RPMI8226 (cell line): ENCODE measurements at regions not wholly inside any gene's neighbourhood (a gene's known extent, or its start where the extent isn't known, plus 50 kb on each side); places are given as distances from the start of the nearest gene placed in this dataset.
"Not testable (repeated sequence)": the region's sequence is repeated elsewhere in the genome, so short reads cannot be mapped to it uniquely, and the experiment has no call there.

Experiments used
- DNase-seq: peaks from one replicate; pipeline ENCODE4 v3.0.0-alpha.2; 2015

GRCh38 chr15:62413786-62414185 lies 248.7 kb upstream of the C2CD4B start:
- no peak for DNase-seq

DNA sequence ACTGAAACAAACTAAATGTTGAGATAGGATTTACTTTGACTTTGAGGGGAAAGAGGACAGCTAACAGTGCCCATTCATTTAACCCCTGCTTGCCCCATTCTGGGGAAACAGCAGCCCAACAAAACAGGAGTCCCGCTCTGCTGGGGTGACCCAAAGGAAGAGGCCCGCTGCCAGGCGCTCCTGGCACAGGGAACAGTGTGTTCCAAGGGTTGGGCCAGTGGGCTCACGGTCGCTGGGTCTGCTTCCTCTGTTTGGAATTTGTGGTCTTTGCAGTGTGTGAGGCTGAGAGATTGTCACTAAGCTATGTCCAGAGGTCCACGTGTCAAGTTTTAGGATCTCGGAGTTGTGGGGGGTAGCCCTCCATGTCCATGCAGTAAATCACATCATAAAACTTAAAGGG lies 250.4 kb upstream of the C2CD4B start:
- DNase-seq = no peak

DNA sequence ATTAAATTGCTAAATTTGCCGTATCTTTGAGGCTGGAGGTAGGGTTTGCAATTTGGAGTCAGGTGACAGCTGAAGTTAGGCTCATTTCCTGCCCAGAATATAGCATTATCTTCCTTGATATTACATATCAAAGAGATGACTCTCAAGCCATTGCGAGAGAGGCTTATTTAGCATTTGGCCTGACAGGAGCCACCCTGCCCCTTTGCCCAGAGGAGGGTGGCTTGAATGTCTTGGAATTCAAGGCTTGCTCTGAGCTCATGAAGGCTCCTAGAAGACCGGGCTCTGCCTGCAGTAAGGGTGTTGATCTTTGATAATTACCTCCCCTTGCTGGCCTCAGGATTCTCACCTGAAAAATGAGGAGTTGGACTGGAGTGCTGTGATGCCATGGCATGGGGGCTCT lies 251.4 kb upstream of the C2CD4B start:
- no peak for DNase-seq

DNA sequence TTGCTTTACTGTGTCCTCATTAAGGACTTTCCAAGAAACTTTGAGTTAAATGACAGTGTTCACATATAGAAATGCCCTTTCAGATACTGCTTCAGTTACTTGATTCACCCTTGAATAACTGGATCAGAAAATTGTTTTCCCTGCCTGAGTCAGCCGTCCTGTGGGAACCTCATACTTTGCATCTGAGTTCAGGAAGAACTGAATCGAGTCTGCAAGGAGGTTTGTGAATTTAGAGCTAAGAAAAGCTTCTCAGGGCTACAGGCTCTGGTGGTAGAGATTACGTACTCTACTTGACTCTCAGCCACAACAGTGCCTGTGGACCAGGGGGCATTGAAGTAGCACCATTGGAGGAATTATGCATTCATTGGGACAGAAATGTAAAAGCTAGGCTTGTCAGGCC lies 252.4 kb upstream of the C2CD4B start:
- no peak for DNase-seq

DNA sequence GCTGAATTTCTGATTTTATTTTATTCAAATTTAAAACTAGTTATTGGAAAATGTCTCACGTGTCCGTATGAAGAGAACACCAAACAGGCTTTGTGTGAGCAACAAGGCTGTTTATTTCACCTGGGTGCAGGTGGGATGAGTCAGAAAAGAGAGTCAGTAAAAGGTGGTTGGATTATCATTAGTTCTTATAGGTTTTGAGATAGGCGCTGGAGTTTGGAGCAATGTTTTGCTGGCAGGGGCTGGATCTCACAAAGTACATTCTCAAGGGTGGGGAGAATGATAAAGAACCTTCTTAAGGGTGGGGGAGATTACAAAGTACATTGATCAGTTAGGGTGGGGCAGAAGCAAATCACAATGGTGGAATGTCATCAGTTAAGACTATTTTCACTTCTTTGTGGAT lies 253.4 kb upstream of the C2CD4B start:
- not testable (repeated sequence) for DNase-seq

DNA sequence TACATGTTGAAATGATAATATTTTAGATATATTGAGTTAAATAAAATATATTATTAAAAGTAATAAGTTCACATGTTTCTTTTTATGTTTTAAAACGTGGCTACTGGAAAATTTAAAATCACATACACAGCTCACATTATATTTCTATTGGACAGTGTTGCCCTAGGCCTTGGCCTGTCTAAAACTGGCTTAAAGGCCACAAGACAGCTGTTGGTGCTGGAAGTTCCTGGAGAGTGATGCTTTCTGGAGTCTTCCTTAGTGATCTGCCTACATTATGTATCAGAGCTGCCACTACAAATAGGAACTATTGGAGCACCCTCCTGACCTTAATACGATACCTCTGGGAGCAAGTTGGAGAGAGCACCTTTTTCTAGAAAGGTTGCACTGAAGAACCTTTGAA lies 254.1 kb upstream of the C2CD4B start:
- no peak for DNase-seq

DNA sequence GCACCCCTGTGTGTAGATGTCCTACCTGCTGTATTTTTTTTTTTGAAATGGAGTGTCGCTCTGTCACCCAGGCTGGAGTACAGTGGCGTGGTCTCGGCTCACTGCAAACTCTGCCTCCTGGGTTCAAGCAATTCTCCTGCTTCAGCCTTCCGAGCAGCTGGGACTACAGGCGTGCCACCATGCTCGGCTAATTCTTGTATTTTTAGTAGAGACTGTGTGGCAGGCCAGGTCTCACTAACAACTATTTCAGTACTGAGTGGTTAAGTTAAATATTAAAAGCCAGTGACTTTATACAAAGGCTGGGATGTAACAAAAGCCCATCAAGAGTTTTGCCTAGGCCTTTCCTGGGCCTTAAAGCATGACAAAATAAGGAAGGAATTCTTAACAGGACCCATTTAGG lies 255.3 kb upstream of the C2CD4B start:
- DNase-seq = not testable (repeated sequence)

GRCh38 chr15:62421289-62421688 lies 256.2 kb upstream of the C2CD4B start:
- no peak for DNase-seq

- DNase-seq = no peak
These were observed 261.4 kb upstream of the C2CD4B start for GRCh38 chr15:62426387-62426956.

- DNase-seq = no peak
These were observed 263.2 kb upstream of the C2CD4B start for GRCh38 chr15:62428259-62428658.

DNA sequence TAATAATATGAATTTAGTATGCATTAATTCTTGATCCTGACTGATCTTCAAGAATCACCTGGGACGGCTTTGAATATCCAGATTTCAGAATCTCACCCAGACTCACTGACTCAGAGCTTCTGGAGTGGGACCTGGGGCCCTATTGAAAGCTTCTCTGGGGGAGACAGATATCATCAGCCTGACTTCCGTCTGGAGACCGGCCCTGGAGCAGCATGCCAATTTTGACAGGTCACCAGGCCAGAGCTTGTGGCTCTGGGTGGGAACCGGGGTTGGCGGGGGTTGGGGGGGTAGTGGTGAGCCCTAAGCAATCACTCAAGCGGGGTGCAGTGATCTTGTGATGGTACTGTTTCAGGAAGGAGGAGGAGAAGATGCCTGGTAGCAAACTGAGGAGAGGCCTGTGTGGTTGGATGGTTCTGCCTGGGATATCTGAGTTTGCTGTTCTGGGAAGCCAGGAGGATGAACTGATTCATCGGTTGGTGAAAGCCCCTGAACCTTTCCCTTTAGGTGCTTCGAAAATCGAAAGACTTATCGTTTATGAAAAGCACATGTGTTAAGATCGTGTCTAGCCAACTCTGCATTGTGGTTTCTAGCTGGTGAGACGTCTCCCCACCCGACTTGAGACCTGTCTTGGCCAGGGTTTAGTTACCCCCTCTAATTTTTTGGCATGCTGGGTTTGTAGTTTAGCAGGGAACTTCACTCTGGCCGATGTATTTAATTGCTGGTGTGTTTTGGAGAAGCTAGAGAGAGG lies 263.9 kb upstream of the C2CD4B start:
- DNase-seq = no peak

DNA sequence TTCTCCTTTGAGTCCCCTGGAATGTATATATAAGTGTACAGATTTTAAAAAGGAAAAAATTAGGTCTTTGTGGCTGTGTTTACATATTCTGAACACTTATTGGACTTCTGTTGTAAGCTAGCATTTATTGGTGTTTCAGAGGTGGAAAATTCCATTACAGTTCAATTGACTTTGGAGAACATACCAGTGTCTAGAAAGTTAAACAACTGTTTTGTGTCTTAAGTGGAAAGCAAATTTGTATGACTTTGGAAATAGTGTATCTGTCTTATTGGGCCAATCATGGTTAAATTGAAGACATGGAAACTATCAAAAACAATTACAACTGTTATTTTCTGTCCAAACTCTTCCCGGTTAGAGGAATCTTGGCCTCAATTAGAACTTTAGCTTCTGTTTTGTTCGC lies 265.0 kb upstream of the C2CD4B start:
- DNase-seq = no peak

- DNase-seq = no peak
These were observed 265.5 kb upstream of the C2CD4B start for GRCh38 chr15:62430552-62430951.

- no peak for DNase-seq
These were observed 266.1 kb upstream of the C2CD4B start for GRCh38 chr15:62431008-62431797.

DNA sequence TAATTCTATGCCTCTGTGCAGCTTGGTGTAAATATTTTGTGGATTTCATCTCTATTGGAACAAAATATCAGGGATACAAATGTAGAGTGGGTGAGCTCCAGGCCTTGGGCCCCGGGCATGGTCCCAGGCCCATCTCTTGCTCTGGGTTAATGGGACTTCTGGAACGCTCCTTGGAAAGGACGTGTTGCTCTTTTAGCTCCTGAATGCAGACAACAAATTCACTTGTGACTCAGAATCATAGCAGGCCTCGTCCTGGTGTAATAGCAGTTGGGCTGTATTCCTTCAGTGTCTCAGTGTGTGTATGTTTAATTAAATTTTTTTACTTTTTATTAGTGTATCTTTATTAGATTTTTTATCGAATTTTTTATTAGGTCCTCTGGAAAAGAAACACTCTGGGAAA lies 266.7 kb upstream of the C2CD4B start:
- no peak for DNase-seq

DNA sequence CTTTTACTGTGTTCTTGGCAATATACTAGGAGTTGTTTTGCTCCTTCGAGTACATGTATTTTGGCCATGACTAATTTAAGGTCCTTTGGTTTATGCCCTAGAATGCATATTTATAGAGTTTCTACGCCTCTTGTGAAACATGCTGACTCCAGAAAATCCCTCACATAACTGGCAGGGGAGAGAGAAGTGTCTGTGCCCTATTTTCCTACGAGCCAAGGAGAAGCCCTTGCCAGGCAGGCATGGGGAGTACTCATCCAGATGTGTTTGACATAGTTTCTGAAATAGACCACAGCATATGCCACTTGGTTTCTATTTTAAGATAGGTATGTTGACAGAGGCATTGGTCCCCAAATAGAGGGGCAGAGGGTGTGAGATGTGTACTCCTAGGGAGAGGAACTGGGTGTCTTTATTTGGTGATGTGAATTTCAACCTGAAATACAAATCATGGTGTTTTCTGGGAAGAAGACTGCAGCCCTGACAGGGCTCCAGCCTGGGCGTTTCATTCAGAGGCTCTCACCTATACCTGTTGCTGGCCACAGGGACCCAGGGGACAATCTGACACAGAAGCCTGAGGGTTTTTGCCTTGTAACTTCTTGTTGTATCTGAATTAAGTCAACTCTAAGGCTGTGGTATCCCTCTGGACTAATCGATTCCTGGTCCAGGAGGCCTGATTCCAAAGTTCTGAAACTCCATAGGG lies 267.8 kb upstream of the C2CD4B start:
- peak; percentile 96 for DNase-seq

DNA sequence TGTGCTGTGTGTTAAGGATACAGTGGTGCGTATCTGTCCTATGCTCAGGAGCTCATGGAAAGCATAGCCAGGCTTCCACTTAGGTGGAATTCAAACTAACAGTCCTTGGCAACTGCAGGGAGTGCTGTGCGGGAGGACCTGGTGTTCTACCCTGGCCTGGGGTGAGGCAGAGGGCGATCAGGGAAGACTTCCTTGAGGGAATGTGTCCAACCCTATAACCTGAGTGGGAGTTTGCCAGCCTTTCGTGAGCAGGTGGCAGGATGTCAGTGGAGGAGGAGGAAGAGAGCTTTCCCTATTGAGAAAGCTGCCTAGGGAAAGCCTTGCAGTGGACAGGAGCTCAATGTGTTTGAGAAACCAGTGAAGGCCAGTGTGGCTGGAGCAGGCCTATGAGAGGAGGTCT lies 271.1 kb upstream of the C2CD4B start:
- no peak for DNase-seq

DNA sequence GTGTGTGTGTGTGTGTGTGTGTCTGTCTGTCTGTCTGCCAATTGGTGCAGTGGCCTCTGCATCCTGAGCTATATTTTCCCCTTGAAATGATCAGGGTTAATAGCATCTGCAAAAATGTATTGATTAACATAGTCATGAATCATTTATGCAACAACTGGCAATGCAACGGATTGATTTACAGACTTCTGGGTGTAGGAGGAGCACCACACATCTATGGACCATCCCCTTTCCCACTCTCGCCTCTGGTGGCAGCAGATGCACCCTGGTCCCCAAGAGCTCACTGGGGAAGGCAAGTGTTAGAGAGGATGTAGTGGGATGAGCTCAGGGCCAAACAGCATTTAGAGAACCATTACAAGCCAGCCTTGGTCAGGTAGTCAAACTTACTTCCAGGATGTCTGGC lies 272.7 kb upstream of the C2CD4B start:
- DNase-seq = peak; percentile 36

DNA sequence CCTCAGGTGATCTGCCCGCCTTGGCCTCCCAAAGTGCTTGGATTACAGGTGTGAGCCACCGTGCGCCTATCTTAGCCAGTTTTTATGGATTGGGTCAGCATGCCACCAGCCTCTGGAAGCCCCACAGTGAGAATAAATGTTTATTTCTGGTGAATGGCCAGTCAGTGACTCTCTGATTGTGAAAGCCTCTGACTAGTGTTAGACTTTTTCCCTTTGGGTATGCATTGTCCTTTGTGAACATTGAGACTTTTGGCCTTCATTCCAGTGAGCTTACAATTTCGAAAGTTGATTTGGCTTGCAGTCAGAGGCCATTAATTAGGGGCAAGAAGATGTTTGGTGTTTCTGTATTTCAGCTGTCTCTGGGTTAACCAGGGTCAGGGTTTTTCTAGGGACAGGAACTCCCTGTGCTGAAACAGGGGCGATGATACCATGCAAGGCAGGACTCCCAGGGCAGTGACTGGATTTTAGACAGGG lies 274.5 kb upstream of the C2CD4B start:
- DNase-seq = no peak

GRCh38 chr15:62440362-62441105 lies 275.4 kb upstream of the C2CD4B start:
- DNase-seq = no peak

DNA sequence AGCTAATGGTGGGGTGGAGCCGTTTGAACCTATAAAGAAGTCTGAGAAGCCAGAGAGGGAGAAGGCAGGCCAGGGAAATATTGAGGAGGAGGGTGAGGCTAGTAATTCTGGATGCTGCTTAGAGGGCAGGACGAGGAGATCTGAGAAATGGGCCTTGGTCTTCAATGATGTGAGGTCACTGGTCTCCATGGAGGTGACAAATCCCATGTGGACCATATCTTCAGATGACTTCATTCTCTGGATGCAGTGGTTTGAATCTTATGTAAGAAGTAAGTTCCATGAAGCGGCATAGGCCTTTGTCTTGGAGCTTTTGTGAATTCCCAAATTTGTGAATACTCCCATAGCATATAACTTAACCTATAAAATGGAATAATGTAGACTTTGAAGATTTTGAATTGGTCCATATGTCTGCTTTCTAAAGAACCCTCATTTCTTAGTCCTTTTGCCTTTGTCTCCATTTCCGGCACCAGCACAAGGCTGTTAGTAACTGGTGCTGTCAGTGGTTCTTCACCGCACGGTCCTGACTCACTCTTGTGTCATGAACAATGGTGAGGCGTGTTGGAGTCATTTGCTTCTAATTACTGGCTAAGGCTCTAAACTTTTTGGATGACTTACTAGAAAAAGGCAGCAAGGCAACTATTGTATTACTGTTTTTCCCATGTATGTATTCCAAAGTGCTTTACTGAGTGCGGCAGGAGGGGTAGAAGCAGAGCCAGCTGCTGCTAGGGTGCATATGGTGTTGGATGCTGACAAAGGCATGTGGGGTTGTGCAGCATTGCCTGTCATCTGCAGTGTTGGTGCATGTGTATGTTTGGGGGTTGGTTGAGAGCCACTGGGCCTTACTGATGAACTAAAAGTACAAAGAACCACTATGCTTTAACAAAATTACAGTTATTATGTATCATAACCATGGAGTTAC lies 279.3 kb upstream of the C2CD4B start:
- no peak for DNase-seq

- no peak for DNase-seq
These were observed 280.2 kb upstream of the C2CD4B start for GRCh38 chr15:62445244-62445643.
